HPDE6-E6E7 (cell line): ENCODE measurements at regions not wholly inside any gene's neighbourhood (a gene's known extent, or its start where the extent isn't known, plus 50 kb on each side); places are given as distances from the start of the nearest gene placed in this dataset.
"Not testable (repeated sequence)": the region's sequence is repeated elsewhere in the genome, so short reads cannot be mapped to it uniquely, and the experiment has no call there.

Experiments
- DNase-seq: peaks from one replicate; pipeline ENCODE4 v3.0.0; 2011; ENCODE audit warnings: missing footprints; ENCODE audit errors: extremely low spot score

DNA sequence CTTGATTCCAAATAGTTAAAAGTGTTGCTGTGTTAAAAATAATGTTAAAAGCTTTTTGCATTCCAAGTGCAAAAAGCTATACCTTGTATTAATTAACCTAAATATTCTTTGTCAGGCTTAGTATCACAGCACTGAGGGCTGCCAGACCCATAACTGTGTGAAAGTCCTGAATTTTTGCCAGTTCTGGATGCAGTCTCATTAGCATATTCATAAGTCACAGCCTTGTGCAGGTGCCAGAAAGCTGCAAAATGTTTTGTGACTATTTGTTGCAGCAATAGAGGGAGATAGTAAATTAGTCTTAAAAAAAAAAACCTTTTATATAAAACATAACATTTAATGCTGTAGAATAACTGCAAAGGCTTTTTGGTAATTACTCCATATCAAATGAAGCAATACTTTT lies 56.6 kb downstream of the SLITRK1 start:
- no peak for DNase-seq

GRCh38 chr13:83824560-83824959 lies 57.7 kb downstream of the SLITRK1 start:
- DNase-seq: no peak

DNA sequence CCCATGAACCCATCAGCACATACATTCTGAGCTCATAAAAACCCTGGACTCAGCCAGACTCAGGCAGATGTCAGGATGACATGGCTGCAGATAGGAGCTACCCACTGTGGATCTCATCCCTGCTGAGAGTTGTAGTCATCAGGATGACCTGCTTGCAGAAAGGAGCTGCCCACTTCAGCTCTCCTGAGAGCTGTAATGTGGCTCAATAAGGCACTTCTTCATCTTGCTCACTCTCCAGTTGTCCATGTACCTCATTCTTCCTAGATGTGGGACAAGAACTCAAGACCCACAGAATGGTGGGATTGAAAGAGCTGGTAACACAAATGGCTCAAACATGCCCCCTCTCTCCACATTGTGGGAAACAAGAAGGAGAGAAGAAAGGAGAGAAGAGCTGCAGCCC lies 58.2 kb downstream of the SLITRK1 start:
- no peak for DNase-seq

DNA sequence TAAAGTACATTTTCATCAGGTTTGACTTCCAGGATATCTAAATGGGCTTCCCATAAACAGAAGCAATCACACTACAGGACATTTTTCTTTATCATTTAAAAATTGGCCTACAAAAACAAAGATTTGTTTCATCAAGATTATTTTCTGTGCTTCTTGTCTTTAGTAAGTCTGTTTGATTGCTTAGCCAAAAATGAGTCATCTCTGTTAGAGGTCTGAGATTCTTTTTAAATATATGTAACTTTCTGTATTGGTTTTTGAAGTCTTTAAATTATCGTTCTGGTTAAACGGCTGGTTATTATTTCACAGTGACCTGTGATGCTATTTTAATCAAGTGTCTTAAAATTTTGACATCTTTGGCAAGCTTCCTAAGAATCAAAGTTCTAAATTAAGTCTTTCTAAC lies 62.7 kb downstream of the SLITRK1 start:
- DNase-seq: no peak

- no peak for DNase-seq
Measured at GRCh38 chr13:83819156-83819555, 63.1 kb downstream of the SLITRK1 start.

DNA sequence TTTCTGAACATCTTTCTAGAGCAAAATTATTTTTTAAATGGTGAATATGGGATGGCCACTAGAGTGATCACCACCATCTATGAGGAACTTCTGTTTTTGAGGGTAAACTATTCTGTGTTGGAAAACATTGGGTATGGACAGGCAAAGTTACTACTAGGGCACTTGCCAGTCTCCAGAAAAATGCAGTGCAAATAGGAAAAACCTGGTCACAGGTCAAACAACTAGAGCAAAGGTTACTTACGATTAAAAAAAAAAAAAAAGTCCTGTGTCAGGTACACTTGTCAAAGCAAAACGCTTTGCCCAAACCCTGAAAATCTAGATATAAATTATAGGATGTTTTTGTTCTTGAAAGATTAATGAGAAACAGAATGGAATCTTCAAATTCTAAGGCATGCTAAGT lies 66.2 kb downstream of the SLITRK1 start:
- no peak for DNase-seq

DNA sequence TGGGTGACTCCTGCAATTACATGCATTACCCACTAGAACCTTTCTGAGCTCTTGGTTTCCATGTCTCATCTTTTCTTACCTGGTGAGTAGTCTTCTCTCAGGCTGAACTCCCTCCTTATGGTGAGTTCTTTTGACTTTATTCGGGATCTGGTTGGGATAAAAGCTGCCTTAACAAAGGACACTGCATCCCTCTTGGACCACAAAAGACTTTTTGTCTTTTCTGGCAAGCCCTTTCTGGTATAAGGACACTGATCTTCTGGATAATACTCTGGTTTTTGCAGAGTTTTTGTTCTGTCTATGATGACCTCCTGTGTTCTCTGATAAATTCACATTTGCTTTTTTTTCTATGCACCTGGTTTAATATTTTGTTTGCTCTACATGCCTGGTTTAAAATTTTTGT lies 66.7 kb downstream of the SLITRK1 start:
- no peak for DNase-seq

DNA sequence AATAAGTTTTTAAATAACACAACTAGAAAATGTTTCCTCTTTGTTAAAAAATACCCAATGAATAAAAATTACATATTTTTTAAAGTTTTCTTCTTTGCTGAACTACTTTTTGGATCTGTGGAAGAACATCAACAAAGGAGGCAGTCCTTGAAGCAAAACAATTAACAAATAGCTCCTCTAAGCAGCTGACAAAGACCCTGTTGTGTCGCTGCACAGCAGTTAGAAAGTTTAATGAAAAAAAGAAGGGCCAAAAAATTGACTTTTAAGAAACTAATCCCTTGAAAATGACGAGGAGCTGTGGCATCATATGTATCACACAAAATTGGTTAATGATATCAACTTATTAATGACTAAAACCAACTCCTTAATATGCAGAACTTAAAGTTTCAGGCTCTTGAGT lies 72.1 kb downstream of the SLITRK1 start:
- DNase-seq: no peak

DNA sequence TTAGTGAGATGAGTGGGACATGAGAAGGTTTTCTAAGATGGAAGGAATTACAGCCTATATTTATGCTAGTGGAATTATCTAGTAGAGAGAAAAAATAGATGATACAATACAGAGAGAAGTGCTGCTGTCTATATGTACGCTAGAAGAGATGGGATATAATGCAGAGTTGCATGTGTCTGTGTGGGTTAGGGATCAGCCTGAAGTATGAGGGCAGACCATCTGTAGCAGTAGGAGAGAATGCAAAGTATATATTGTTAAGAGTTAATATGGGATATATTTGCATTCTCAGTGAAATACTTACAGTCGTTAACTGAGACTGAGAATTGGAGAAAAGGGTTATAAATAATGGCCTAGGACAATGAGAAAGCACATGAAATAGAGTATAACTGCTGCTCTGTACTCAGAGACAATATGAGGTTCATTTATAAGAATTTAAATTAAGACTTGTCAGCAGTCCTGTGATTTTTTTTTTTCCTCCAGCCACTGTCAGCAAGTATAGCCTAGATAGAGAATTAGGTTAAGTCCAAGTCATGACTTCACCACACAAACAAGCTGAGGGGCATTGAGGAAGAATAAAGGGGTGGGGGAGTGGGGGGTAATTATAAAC lies 77.8 kb downstream of the SLITRK1 start:
- DNase-seq: no peak

DNA sequence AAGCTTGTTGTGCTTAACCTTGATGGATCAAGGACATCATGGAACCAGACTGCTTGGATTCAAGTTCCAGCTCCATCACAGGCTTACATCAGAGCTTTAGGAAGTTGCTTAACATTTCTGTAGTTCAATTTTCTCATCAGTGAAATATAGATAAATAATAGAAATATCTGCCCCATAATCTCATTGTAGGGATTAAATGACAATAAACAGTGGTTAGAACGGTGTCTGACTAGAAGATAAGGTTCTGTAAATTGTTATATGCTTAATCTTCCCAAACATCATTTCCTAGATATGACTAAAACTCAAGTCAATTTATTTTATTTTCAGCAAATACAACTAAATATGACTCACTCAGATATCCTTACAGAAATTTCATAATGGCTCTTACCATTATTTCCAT lies 83.5 kb downstream of the SLITRK1 start:
- DNase-seq: no peak

DNA sequence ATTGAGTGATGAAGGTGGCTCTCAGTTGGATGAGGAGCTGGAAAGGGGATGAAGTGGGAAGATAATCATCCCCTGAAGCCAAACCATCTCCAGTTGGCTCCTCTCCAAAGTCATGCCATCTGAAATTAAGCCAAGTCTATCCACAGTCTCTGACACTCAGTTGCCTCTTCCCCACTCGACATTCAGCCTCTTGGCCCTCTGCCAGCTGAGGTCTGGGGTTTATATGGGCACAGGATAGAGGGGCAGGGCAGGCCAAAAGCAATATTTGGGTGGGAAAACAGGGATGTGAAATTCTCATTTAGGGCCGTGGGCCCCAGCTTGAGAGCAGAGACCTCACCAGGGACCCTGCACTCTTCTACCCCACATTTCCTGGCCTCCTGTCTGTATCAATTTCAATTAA lies 85.9 kb downstream of the SLITRK1 start:
- DNase-seq: no peak

- DNase-seq: no peak
Measured at GRCh38 chr13:83794583-83794982, 87.7 kb downstream of the SLITRK1 start.

DNA sequence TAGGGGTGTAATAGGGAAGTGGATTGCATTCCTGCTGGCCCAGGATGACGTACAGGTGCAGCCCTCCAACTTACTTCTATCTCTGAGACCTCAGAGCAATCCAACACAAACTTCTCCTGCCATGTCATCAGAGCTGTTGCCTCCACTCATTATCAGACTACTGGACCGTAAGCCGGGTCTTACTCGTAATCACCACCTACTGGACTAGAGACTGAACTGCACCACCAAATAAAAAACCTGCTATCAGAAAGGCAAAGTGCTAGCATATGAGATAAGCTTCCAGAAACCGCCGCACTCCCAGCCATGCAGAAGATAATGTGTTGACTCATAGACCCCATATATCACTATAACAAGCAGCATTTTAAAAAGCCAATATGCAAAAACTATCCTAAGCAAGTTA lies 102.0 kb downstream of the SLITRK1 start:
- DNase-seq: peak; percentile 5

- DNase-seq: no peak
Measured at GRCh38 chr13:83773961-83774360, 108.3 kb downstream of the SLITRK1 start.

- DNase-seq: no peak
Measured at GRCh38 chr13:83765796-83766195, 116.5 kb downstream of the SLITRK1 start.

DNA sequence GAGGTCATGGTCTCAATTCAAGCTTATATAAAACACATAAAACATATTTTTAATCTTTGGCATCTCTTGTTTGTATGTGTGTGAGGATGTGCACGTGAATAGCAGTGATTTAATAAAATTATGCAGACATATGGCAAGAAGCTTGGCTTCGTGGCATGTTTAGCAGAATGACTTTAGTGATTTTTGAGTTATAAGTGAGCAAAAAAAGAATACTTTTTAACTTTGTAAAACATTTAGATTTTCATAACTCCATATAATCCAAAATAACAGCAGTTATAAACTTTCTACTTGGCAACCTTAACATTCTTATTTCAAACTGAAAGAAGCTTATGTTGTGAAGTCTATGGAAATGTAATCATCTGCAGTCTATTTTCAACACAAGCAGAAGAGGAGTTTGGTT lies 120.6 kb downstream of the SLITRK1 start:
- DNase-seq: no peak

DNA sequence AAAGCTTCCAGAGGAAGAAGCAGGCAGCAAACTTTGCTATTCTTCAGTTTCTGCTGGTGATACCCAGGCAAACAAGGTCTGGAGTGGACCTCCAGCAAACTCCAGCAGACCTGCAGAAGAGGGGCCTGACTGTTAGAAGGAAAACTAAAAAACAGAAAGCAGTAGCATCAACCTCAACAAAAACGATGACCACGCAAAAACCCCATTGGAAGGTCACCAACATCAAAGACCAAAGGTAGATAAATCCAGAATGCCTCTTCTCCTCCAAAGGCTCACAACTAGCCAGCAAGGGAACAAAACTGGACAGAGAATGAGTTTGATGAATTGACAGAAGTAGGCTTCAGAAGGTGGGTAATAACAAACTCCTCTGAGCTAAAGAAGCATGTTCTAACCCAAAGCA lies 127.1 kb downstream of the SLITRK1 start:
- not testable (repeated sequence) for DNase-seq

- DNase-seq: no peak
Measured at GRCh38 chr13:83753912-83754624, 128.2 kb downstream of the SLITRK1 start.

DNA sequence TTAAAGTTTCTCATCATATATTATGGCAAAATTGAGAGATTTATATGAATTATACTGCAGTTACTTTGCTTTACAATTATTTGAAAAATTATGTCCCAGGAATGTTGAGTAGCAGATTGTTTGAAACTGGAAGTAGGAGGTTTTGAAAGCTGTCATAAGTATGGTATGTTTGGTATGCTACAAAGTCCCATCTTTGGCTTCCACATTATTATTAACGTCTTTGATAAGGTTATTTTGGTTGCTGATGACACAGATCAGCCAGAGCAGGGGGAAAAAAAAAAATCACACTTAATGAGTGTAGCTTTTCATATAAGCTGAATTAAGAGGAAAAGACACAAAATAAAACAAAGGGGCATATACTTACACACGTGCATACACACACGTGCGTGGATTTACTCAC lies 130.1 kb downstream of the SLITRK1 start:
- no peak for DNase-seq

GRCh38 chr13:83740622-83741021 lies 141.7 kb downstream of the SLITRK1 start:
- DNase-seq: no peak

DNA sequence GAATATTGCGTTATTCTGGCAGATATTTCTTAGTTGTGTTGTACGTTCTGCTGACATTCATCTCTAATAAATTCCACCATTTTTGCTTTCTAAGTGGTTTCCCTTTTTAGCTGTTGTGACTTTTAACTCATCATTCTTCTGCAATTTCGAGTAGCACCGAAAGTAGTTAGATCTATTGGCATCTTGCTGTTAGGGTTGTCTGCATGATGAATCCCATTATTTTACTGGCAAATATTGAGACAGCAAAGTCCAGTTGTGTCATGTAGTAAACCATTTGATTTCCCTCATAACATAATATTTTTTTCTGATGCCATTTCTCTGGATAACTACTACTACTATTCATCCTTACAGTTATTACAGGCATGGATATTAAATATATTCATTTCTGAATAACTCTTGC lies 143.9 kb downstream of the SLITRK1 start:
- no peak for DNase-seq

- no peak for DNase-seq
Measured at GRCh38 chr13:83733293-83733692, 149.0 kb downstream of the SLITRK1 start.

DNA sequence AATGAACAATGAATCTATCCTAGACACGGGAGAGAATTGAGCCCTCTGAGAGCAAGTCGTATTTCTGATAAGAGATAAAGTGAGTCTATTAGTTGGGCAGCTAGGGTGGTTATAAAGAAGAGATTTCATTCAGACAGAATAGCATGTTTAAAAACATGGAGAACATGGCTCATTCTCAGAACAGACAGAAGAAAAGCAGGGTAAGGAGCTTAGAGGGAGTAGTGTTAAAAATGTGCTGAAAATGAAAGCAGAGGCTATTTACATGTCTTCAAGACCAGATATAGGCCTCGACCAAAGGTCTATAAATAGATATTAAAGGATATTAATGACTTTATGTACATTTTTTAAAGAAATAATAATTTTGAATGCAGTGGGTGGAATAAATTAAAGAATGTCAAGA lies 149.5 kb downstream of the SLITRK1 start:
- DNase-seq: no peak

- DNase-seq: no peak
Measured at GRCh38 chr13:83731113-83731512, 151.2 kb downstream of the SLITRK1 start.
